HCT116 (cell line): ENCODE measurements at regions not wholly inside any gene's neighbourhood (a gene's known extent, or its start where the extent isn't known, plus 50 kb on each side); places are given as distances from the start of the nearest gene placed in this dataset.

Experiments
- ATAC-seq: fragments of 200-7000 bp; cut with Tn5 transposase; 2 replicates; pipeline ENCODE4 v1.9.1; 2020; ENCODE audit warnings: mild to moderate bottlenecking, moderate library complexity
- BruUV-seq: library from RNA; stranded (reverse); fragments of 400-500 nt; replicated peaks from 2 replicates; lab custom pipeline; 2021; lab: Mats Ljungman, UMichigan
- CTCF ChIA-PET: fragments of 300-600 bp; sonication (Branson Sonifier 250); formaldehyde crosslinking; loops from one replicate; lab custom pipeline; 2021; ENCODE audit warnings: antibody characterized with exemption; lab: Charles Lee
- POLR2A ChIA-PET: fragments of 300-600, 350-600 bp; sonication (Branson Sonifier 250); formaldehyde crosslinking; loops from one replicate; lab custom pipeline; 2021; ENCODE audit warnings: antibody characterized with exemption; lab: Charles Lee
- RAD21 ChIA-PET, 2 experiments: fragments of 300-600 bp; sonication (Branson Sonifier 250); formaldehyde crosslinking; loops; one replicate each; lab custom pipeline; 2023; ENCODE audit warnings: low total read pairs in 2 of 2; ENCODE audit not compliant: uncharacterized antibody in 2 of 2, unreplicated experiment in 2 of 2, low non-redundant PET in 1 of 2; lab: Charles Lee
- DNase-seq: peaks from one replicate; pipeline ENCODE4 v3.0.0-alpha.2; 2010; ENCODE audit warnings: low read depth, low spot score
- H2AFZ ChIP-seq: fragments of 200-600 bp; shearing (Covaris generic), sonication (generic); 2 replicates; pipeline ENCODE4 v1.6.1; 2017; ENCODE audit warnings: low read depth, mixed run types, mixed read lengths, antibody characterized with exemption, low read length; ENCODE audit not compliant: poor library complexity, severe bottlenecking
- H3K27ac ChIP-seq: 2 replicates; pipeline ENCODE4 v1.5.1; 2012; ENCODE audit warnings: low read depth, low read length
- H3K27me3 ChIP-seq: fragments of 200-600 bp; sonication (generic); 2 replicates; pipeline ENCODE4 v1.6.1; 2016; ENCODE audit warnings: mixed run types, low read length, mixed read lengths; ENCODE audit not compliant: insufficient read depth
- H3K36me3 ChIP-seq, 2 experiments: fragments of 200-500 bp in 1 of 2; fragments of 200-600 bp in 1 of 2; sonication (Bioruptor generic) in 1 of 2; sonication (generic) in 1 of 2; 2 replicates each; pipeline versions ENCODE4 v1.5.1 to v1.6.1; 2014 to 2016; ENCODE audit warnings: low read length in 2 of 2, inconsistent platforms in 1 of 2, mixed read lengths in 1 of 2, mixed run types in 1 of 2; ENCODE audit not compliant: insufficient read depth in 2 of 2, control insufficient read depth in 1 of 2
- H3K4me1 ChIP-seq, 2 experiments: fragments of 200-600 bp in 1 of 2; sonication (generic) in 1 of 2; 2 replicates each; pipeline versions ENCODE4 v1.5.1 to v1.6.1; 2012 to 2017; ENCODE audit warnings: low read length in 2 of 2, inconsistent platforms in 1 of 2, mild to moderate bottlenecking in 1 of 2, mixed read lengths in 1 of 2, mixed run types in 1 of 2, moderate library complexity in 1 of 2; ENCODE audit not compliant: insufficient read depth in 2 of 2, control insufficient read depth in 1 of 2
- H3K4me2 ChIP-seq: fragments of 200-600 bp; sonication (generic); 2 replicates; pipeline ENCODE4 v1.6.1; 2017; ENCODE audit warnings: mixed run types, low read length, mixed read lengths
- H3K4me3 ChIP-seq, 2 experiments: fragments of 200-600 bp in 1 of 2; sonication (generic) in 1 of 2; replicated peaks in 1 of 2; 2 replicates each; pipeline ENCODE4 v1.5.1; 2011 to 2016; ENCODE audit warnings: low read length in 2 of 2, control low read depth in 1 of 2, low read depth in 1 of 2, mild to moderate bottlenecking in 1 of 2, mixed read lengths in 1 of 2, mixed run types in 1 of 2
- H3K79me2 ChIP-seq: fragments of 200-600 bp; sonication (generic); 2 replicates; pipeline ENCODE4 v1.6.1; 2017; ENCODE audit warnings: mild to moderate bottlenecking, mixed run types, low read length, moderate library complexity, mixed read lengths; ENCODE audit not compliant: insufficient read depth
- H3K9ac ChIP-seq: fragments of 200-600 bp; sonication (generic); 2 replicates; pipeline ENCODE4 v1.6.1; 2016; ENCODE audit warnings: low read length, mixed read lengths
- H3K9me2 ChIP-seq: fragments of 200-600 bp; sonication (generic), shearing (Covaris generic); 2 replicates; pipeline ENCODE4 v1.6.1; 2017; ENCODE audit warnings: mixed run types, mild to moderate bottlenecking, moderate library complexity; ENCODE audit not compliant: insufficient read depth
- H3K9me3 ChIP-seq, 2 experiments: fragments of 200-500 bp in 1 of 2; fragments of 200-600 bp in 1 of 2; sonication (Bioruptor generic) in 1 of 2; sonication (generic) in 1 of 2; 2 replicates each; pipeline ENCODE4 v1.6.1; 2014 to 2017; ENCODE audit warnings: low read length in 2 of 2, mixed read lengths in 2 of 2, inconsistent platforms in 1 of 2, low read depth in 1 of 2, mild to moderate bottlenecking in 1 of 2, mixed run types in 1 of 2, moderate library complexity in 1 of 2; ENCODE audit not compliant: control insufficient read depth in 1 of 2, insufficient read depth in 1 of 2
- H4K20me1 ChIP-seq: fragments of 200-600 bp; sonication (generic), shearing (Covaris generic); 2 replicates; pipeline ENCODE4 v1.6.1; 2017; ENCODE audit warnings: mixed run types, mild to moderate bottlenecking, moderate library complexity; ENCODE audit not compliant: insufficient read depth
- ATF3 ChIP-seq: IDR thresholded peaks from 2 replicates; pipeline ENCODE4 v1.6.1; 2012
- CBX3 ChIP-seq: IDR thresholded peaks from 2 replicates; pipeline ENCODE4 v1.6.1; 2012; ENCODE audit warnings: low read depth
- CEBPB ChIP-seq: IDR thresholded peaks from 2 replicates; pipeline ENCODE4 v1.6.1; 2012; ENCODE audit warnings: low read depth
- ELF1 ChIP-seq: IDR thresholded peaks from 2 replicates; pipeline ENCODE4 v1.6.1; 2012; ENCODE audit warnings: low read depth, borderline replicate concordance
- FOSL1 ChIP-seq: IDR thresholded peaks from 2 replicates; pipeline ENCODE4 v1.6.1; 2012; ENCODE audit warnings: low read depth
- POLR2A ChIP-seq: IDR thresholded peaks from 2 replicates; pipeline ENCODE4 v1.7.0; 2011; ENCODE audit warnings: borderline replicate concordance; ENCODE audit not compliant: insufficient read depth, insufficient read length; ENCODE audit errors: extremely low read depth
- POLR2AphosphoS5 ChIP-seq: IDR thresholded peaks from 2 replicates; pipeline ENCODE4 v1.6.1; 2011; ENCODE audit warnings: mild to moderate bottlenecking, low read depth, low read length, moderate library complexity
- SIN3A ChIP-seq: IDR thresholded peaks from 2 replicates; pipeline ENCODE4 v1.6.1; 2012; ENCODE audit warnings: low read depth
- SP1 ChIP-seq: IDR thresholded peaks from 2 replicates; pipeline ENCODE4 v1.6.1; 2012; ENCODE audit warnings: low read depth
- SRF ChIP-seq: IDR thresholded peaks from 2 replicates; pipeline ENCODE4 v1.6.1; 2012; ENCODE audit warnings: low read depth
- TCF7L2 ChIP-seq: IDR thresholded peaks from 2 replicates; pipeline ENCODE4 v1.7.0; 2011; ENCODE audit warnings: borderline replicate concordance, inconsistent platforms; ENCODE audit not compliant: insufficient read depth, insufficient read length; ENCODE audit errors: extremely low read depth
- YY1 ChIP-seq: IDR thresholded peaks from 2 replicates; pipeline ENCODE4 v1.6.1; 2011; ENCODE audit warnings: low read length, low read depth, moderate library complexity, mild to moderate bottlenecking; ENCODE audit not compliant: insufficient replicate concordance; ENCODE audit errors: extremely low read depth
- ZBTB33 ChIP-seq: IDR thresholded peaks from 2 replicates; pipeline ENCODE4 v1.6.1; 2011; ENCODE audit warnings: mild to moderate bottlenecking, low read length, moderate library complexity; ENCODE audit not compliant: insufficient replicate concordance; ENCODE audit errors: extremely low read depth
- ZNF274 ChIP-seq: fragments of 200-500 bp; sonication (Bioruptor generic); IDR thresholded peaks from 2 replicates; pipeline ENCODE4 v1.6.1; 2014; ENCODE audit warnings: mild to moderate bottlenecking, low read depth, low read length, inconsistent platforms
- intact Hi-C: fragments of 100-400 bp; cut with micrococcal nuclease; formaldehyde crosslinking; loops from 2 replicates; pipeline ENCODE4 v1.10.0; 2022

- H3K9me3 ChIP-seq, result no peaks in the 10 kb centered on the region
- no peaks in the 10 kb centered on the region for H3K36me3 ChIP-seq
- POLR2A ChIA-PET, result no interaction called here
- ATAC-seq (no peak), DNase-seq (no peak)
- no peaks in the 10 kb centered on the region for H3K79me2 ChIP-seq
- no peak for TF ChIP-seq TCF7L2
- no peak for TF ChIP-seq SIN3A
- no peak for TF ChIP-seq ZBTB33
- no peak for TF ChIP-seq ATF3
- TF ChIP-seq POLR2A, result no peak
- TF ChIP-seq POLR2AphosphoS5, result no peak
- TF ChIP-seq SP1, result no peak
- H2AFZ ChIP-seq, result no peak overlapping the region
- H3K4me2 ChIP-seq, result no peak overlapping the region
- H3K4me1 ChIP-seq, result no peaks in the 10 kb centered on the region
- intact Hi-C loops, result no loop called here
- no peaks in the 10 kb centered on the region for H4K20me1 ChIP-seq
- CTCF ChIA-PET, result no interaction called here
- H3K4me3 ChIP-seq, result no peak overlapping the region
- no peak overlapping the region for H3K27ac ChIP-seq
- H3K9ac ChIP-seq, result no peak overlapping the region
- RAD21 ChIA-PET, result no interaction called here
- no peaks in the 10 kb centered on the region for H3K9me2 ChIP-seq
- no TSS peak for BruUV-seq
- no peaks in the 10 kb centered on the region for H3K27me3 ChIP-seq
Observed at GRCh38 chr10:4183761-4184261, 398.8 kb upstream of the KLF6 start.

- CTCF ChIA-PET, result no interaction called here
- Histone ChIP-seq H4K20me1 (no peaks in the 10 kb centered on the region), H2AFZ (no peak overlapping the region), H3K4me2 (no peak overlapping the region), H3K9me3 (no peaks in the 10 kb centered on the region), H3K4me1 (no peaks in the 10 kb centered on the region), H3K4me3 (no peak overlapping the region), H3K36me3 (no peaks in the 10 kb centered on the region), H3K9me2 (no peaks in the 10 kb centered on the region), H3K79me2 (no peaks in the 10 kb centered on the region), H3K27ac (no peak overlapping the region), H3K27me3 (no peaks in the 10 kb centered on the region), H3K9ac (no peak overlapping the region)
- intact Hi-C loops, result no loop called here
- no peak for DNase-seq
- no peak for ATAC-seq
- BruUV-seq, result no TSS peak
- TF ChIP-seq SRF (no peak), ELF1 (no peak), ZNF274 (no peak), POLR2A (no peak), CBX3 (no peak), SIN3A (no peak), POLR2AphosphoS5 (no peak), CEBPB (no peak), YY1 (no peak), FOSL1 (no peak)
- RAD21 ChIA-PET, result no interaction called here
- POLR2A ChIA-PET, result no interaction called here
Observed at GRCh38 chr10:4181621-4182049, 396.6 kb upstream of the KLF6 start.
